HG02870 (cell line): ENCODE measurements at regions not wholly inside any gene's neighbourhood (a gene's known extent, or its start where the extent isn't known, plus 50 kb on each side); places are given as distances from the start of the nearest gene placed in this dataset.
"Not testable (repeated sequence)": the region's sequence is repeated elsewhere in the genome, so short reads cannot be mapped to it uniquely, and the experiment has no call there.

Experiments
- ATAC-seq: cut with Tn5 transposase; IDR thresholded peaks from one replicate; pipeline ENCODE4 v1.9.1; 2021; ENCODE audit warnings: mild to moderate bottlenecking, moderate library complexity; ENCODE audit not compliant: unreplicated experiment

GRCh38 chr2:89831641-89832498, 1140.4 kb downstream of the RPIA start:
- no peak for ATAC-seq

GRCh38 chr2:89833116-89833779, 1141.8 kb downstream of the RPIA start:
- peak; percentile 41 for ATAC-seq

- no peak for ATAC-seq
Observed at GRCh38 chr2:89833780-89834117, 1142.3 kb downstream of the RPIA start.

GRCh38 chr2:89834306-89834705, 1142.8 kb downstream of the RPIA start:
- ATAC-seq = no peak

GRCh38 chr2:89836326-89836725, 1144.9 kb downstream of the RPIA start:
- ATAC-seq = peak; percentile 37

DNA sequence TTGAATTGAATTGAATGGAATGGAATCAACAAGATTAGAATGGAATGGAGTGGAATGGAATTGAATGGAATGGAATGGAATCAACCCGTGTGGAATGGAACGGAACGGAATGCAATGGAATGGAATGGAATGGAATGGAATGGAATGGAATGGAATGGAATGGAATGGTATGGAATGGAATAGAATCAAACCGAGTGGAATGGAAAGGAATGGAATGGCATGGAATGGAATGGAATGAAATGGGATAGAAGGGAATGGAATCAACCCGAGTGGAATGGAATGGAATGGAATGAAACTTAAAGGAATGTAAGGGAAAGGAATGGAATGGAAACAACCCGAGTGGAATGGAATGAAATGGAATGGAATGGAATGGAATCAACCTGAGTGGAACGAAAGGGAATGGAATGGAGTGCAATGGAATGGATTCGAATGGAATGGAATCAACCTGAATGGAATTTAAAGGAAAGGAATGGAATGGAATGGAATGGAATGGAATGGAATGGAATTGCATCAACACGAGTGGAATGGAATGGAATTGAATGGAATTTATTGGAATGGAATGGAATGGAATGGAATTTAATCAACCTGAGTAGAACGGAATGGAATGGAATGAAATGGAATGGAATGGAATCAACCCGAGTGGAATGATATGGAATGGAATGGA, 1146.6 kb downstream of the RPIA start:
- ATAC-seq = no peak

GRCh38 chr2:89840175-89840574, 1148.7 kb downstream of the RPIA start:
- not testable (repeated sequence) for ATAC-seq

- ATAC-seq = not testable (repeated sequence)
Observed at GRCh38 chr2:89840781-89841475, 1149.5 kb downstream of the RPIA start.

DNA sequence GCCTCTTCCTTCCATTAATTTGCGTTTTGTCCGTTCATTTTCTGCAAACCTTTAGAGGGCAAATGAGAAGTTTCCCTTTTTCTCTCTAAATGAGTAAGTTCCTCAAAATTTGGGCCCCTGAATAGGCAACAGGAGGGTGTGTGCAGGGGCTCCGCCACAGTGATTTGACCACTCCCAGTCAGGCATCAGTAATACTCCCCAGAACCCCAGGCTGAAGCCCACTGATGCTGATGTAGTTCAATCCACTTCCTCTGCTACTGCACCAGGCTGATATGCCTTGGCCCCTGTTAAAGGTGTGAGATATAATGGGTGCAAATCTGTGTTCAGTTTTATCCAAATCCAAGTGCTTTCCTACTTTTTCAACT, 1150.0 kb downstream of the RPIA start:
- ATAC-seq = no peak

DNA sequence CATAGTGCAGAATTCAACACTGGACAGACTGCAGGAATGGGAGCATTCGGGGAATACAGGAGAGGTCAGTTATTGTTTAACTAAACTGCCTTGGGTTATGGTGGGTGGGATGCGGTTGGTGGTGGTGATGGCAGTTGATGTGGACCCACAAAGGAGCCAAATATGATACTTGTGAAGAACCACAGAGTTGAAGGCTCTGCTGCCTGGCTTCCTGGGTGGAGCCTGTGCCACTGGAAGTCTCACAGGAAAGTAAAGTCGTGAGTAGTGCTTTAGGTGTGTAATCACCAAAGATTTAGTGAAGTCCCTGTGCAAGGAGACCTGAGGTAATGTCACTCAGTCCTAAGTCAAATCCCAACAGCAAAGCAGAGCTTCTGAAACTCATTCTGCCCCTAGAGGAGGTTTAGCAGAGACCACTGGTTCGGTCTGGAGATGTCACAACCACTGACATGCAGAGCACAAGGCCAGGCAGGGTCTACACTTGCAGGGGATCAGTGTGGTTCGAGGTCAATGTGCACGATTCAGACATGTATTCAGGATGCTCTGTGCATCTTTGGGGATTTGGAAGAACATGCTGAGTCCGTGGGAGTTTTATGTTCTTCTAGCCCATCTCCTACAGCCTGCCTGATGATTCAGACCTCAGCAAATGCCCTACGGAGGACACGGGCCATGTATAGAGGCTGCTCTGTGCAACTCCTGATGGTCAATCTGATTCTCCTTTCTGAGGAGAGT, 1150.9 kb downstream of the RPIA start:
- no peak for ATAC-seq

DNA sequence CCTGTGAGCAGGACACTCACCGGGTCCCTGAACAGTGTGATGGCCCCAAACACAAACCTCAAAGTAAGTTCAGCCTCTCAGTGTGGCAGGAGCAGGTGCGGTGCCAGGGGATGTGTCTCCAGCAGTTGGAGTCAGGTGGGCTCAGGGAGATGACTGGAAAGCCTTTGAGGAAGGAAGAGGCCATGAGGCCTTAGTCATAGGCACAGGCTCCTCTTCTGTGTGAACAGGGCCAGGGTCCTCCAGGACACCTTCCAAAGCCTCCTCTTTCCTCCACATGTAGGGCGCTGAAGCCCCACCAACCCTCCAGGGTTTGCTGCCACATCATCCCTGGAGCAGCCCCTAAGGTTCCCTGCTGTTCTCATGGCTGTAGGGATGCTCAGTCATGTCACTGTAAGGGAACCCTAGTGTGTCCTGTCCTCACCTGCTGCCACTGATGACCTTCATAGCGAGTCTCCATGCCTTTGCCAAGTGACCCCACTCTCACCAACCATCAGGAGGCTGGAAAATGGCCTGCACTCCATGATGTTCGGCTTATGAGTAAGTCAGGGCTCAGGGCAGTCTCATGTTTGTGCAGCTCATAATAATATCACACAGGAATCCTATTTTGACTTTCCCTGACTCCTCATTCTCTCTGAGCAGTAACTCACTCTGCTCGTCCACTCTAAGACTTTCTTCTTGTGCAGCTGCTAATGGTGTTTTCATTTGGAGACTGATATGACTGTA, 1152.9 kb downstream of the RPIA start:
- no peak for ATAC-seq

GRCh38 chr2:89845532-89845931, 1154.1 kb downstream of the RPIA start:
- ATAC-seq = no peak

DNA sequence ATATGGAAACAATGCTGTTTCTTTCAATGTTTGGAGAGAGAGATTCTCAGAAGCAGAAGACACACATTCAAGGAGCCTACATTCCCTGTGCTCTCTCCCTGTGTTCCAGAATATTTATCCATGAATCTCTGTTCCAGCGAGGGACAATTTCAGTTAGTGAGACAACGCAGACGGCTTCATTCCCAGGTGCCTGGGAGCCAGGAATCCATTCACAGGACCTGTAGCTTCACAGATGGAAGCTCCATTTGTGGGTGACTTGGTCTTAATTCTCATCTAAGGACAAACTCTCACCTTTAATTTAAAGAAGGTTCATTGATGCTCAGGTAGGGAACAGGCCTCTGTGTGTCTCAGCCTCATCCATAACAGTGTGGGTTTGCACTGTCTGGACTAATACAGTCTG, 1156.6 kb downstream of the RPIA start:
- no peak for ATAC-seq

GRCh38 chr2:89848763-89849368, 1157.4 kb downstream of the RPIA start:
- no peak for ATAC-seq

- no peak for ATAC-seq
Observed at GRCh38 chr2:89849731-89850130, 1158.3 kb downstream of the RPIA start.

GRCh38 chr2:89850481-89850880, 1159.0 kb downstream of the RPIA start:
- no peak for ATAC-seq

DNA sequence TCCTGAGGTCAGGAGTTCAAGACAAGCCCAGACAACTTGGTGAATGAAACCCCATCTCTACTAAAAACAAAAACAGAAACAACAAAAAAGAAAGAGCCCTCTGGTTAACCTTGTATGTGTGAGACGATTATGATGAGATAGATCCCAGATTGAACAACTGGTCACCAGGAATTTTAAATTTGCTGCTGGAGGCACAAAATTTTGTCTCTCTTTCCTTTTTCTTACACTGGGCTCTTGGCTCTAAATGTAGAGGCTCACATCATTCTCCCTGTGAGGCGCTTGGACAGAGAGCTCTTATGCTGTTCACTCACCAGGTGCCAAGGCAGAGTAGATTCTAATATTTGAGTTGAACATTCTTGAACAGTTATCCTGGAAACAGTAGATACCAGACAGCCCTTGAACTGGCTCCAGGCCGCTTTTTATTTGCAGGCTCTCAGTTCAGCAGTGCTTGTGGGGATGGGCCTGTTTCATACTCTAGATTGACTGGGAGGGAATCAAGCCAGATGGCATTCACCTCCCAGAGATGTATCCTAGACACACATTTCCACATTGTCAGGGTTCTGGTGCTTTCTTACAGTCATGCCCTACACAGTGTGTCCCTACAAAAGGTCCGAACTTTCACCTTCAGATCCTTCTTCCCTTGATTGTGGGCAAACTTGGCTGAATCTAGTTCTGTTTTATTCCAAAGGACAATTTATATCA, 1159.6 kb downstream of the RPIA start:
- no peak for ATAC-seq

- ATAC-seq = no peak
Observed at GRCh38 chr2:89851583-89851905, 1160.1 kb downstream of the RPIA start.

GRCh38 chr2:89853427-89853826, 1162.0 kb downstream of the RPIA start:
- ATAC-seq = not testable (repeated sequence)
